Erythroblast (primary cell): ENCODE measurements at regions not wholly inside any gene's neighbourhood (a gene's known extent, or its start where the extent isn't known, plus 50 kb on each side); places are given as distances from the start of the nearest gene placed in this dataset.

ENCODE experiments used
- GATA1 ChIP-seq: IDR thresholded peaks from 2 replicates; pipeline ENCODE4 v1.6.1; 2011; ENCODE audit warnings: low read depth, mild to moderate bottlenecking, control low read depth, low read length, moderate library complexity
- POLR2A ChIP-seq: IDR thresholded peaks from 2 replicates; pipeline ENCODE4 v1.6.1; 2011; ENCODE audit warnings: mild to moderate bottlenecking, low read length

- TF ChIP-seq POLR2A (no peak), GATA1 (no peak)
These were observed 57.6 kb upstream of the PIK3CG start for GRCh38 chr7:106807474-106807873.
